Fibroblast of pulmonary artery (primary cell): ENCODE measurements at regions not wholly inside any gene's neighbourhood (a gene's known extent, or its start where the extent isn't known, plus 50 kb on each side); places are given as distances from the start of the nearest gene placed in this dataset.
"Not testable (repeated sequence)": the region's sequence is repeated elsewhere in the genome, so short reads cannot be mapped to it uniquely, and the experiment has no call there.

Source experiments
- DNase-seq: peaks from one replicate; pipeline ENCODE4 v3.0.0-alpha.2; 2010; ENCODE audit warnings: low read depth
- H3K4me3 ChIP-seq: replicated peaks from 2 replicates; pipeline ENCODE4 v1.5.1; 2011; ENCODE audit warnings: low read depth, mild to moderate bottlenecking, control low read depth, low read length, moderate library complexity
- TF ChIP-seq, protein P1 (sequence below): IDR thresholded peaks from 2 replicates; pipeline ENCODE4 v1.5.1; 2011; ENCODE audit warnings: mild to moderate bottlenecking, control low read depth, low read length, inconsistent platforms; ENCODE audit errors: missing control alignments

DNA sequence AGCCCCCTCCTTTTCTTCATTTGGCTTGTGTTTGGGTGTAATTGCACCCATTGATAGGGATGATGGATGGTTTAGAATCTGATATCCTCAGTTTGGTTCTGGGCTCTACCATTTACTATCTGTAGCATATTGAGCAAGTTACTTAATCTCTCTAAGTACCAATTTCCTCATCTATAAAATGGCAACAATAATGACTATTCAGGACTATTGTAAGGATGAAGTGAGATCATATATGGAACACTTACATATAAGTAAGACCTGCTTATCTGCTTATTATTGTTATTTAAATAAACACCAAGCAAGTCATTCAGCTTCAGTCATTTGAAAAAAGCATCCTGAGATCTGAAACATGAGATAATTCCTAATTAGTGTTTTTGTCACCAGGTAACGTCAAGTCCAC is 127.0 kb downstream of the SEC23IP start:
- DNase-seq = no peak
- H3K4me3 ChIP-seq = no peak overlapping the region
- TF ChIP-seq, protein P1, sequence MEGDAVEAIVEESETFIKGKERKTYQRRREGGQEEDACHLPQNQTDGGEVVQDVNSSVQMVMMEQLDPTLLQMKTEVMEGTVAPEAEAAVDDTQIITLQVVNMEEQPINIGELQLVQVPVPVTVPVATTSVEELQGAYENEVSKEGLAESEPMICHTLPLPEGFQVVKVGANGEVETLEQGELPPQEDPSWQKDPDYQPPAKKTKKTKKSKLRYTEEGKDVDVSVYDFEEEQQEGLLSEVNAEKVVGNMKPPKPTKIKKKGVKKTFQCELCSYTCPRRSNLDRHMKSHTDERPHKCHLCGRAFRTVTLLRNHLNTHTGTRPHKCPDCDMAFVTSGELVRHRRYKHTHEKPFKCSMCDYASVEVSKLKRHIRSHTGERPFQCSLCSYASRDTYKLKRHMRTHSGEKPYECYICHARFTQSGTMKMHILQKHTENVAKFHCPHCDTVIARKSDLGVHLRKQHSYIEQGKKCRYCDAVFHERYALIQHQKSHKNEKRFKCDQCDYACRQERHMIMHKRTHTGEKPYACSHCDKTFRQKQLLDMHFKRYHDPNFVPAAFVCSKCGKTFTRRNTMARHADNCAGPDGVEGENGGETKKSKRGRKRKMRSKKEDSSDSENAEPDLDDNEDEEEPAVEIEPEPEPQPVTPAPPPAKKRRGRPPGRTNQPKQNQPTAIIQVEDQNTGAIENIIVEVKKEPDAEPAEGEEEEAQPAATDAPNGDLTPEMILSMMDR = no peak

- no peak overlapping the region for H3K4me3 ChIP-seq
- TF ChIP-seq, protein P1 = no peak
- DNase-seq = no peak
These were observed 129.8 kb downstream of the SEC23IP start for GRCh38 chr10:120022357-120022756.

GRCh38 chr10:120034236-120034635 is 141.7 kb downstream of the SEC23IP start:
- no peak overlapping the region for H3K4me3 ChIP-seq
- TF ChIP-seq, protein P1 = no peak
- no peak for DNase-seq

DNA sequence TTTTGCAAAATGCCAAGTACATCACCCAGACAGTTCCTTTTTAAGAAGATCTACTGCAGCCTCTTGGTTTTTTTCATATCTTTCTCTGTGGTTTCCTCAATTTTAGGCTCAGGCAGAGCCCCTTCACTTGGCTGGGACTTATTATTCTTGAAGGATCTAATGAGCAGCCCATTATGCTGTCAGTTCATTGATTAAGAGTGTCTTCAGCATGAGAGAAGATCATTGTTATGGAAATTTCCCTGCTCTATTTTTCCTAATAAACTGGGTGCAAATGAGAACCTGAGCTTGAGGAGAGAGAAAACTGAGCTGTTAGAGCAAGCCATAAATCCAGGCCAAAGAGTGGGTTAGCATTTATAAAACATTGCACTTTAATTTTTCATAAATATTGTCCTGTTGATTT is 146.5 kb downstream of the SEC23IP start:
- no peak overlapping the region for H3K4me3 ChIP-seq
- TF ChIP-seq, protein P1 = no peak
- no peak for DNase-seq

DNA sequence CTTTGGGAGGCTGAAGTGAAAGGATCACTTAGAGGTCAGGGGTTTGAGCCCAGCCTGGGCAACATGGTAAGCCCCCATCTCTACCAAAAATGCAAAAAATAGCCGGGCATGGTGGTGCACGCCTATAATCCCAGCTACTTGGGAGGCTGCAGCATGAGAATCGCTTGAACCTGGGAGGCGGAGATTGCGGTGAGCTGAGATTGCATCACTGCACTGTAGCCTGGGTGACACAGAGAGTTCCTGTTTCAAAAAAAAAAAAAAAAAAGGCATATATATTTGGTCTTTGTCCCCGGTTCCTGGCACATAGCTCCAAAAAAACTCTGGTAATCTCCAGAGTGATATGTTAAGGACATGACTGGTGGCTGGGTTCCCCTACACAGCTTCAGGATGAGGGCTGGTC is 147.3 kb downstream of the SEC23IP start:
- TF ChIP-seq, protein P1 = no peak
- no peak overlapping the region for H3K4me3 ChIP-seq
- DNase-seq = no peak

DNA sequence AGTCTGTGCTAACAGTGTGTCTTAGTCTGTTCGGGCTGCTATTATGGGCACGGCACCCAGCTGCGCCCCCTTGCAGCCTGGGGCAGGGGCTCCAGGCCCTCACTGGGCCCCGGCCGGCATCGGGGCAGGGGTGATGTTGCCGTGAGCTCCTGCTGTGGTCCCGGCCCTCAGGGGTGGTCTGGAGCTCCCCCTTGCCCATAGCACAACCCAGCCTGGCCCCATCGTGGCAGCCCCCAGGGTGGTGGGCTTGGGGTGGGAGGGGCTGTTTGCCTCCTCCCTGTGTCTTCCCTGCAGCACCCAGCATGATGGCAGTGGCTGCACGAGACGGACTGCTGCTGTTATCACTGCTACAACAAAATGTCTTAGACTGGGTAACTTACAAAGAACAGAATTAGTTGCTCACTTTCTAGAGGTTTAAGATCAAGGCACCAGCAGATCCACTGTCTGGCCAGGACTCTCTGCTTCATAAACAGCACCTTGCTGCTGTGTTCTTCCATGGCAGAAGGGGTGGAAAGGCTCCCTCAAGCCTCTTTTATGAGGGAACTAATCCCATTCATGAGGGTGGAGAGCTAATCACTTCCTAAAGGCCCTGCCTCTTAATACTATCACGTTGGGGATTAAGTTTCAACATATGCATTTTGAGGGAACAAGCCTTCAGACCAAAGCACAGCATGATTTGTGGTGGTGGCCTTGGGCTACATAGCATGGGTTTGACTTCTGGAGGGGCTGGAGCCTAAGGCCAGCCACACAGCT is 149.5 kb downstream of the SEC23IP start:
- H3K4me3 ChIP-seq = no peak overlapping the region
- TF ChIP-seq, protein P1 = no peak
- DNase-seq = no peak

DNA sequence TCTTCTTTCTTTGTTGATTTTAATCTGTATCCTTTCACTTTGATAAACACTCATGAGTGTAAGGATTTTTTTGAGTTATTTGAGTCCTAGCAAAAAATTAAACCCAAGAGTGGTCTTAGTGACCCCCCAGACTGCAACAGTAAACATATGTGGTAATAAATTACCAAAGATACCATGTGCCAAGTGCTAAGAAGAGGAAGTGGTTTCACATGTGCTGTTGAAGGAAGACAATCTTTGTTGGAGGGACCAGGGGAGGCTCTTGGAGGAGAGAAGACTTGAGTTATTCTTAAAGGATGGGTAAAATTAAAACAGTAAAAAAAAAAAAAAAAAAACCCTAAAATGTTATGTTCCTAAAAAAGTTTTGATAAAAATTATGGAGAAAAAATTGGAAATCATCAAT is 150.2 kb downstream of the SEC23IP start:
- TF ChIP-seq, protein P1 = no peak
- DNase-seq = no peak
- H3K4me3 ChIP-seq = no peak overlapping the region

DNA sequence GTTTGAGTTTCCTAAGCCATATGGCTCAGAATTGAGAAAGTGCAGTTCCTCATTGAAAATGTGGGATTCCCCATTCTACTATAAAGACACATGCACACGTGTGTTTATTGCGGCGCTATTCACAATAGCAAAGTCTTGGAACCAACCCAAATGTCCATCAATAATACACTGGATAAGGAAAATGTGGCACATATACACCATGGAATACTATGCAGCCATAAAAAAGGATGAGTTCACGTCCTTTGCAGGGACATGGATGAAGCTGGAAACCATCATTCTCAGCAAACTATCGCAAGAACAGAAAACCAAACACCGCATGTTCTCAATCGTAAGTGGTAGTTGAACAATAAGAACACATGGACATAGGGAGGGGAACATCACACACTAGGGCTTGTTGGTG is 154.8 kb downstream of the SEC23IP start:
- H3K4me3 ChIP-seq, DNase-seq: not testable (repeated sequence)
